Tibial nerve (tissue), 4 donors: ENCODE measurements at regions not wholly inside any gene's neighbourhood (a gene's known extent, or its start where the extent isn't known, plus 50 kb on each side); places are given as distances from the start of the nearest gene placed in this dataset.

Experiments
- DNase-seq, 2 donors: peaks; one replicate each; pipeline ENCODE4 v3.0.0-alpha.2; 2019; ENCODE audit warnings: low spot score in 2 of 2
- H3K27ac ChIP-seq, 4 donors: fragments of 200-600 bp; sonication (generic) in 3 of 4; one replicate each; pipeline ENCODE4 v1.5.1; 2017 to 2019; ENCODE audit warnings: mild to moderate bottlenecking in 1 of 4
- H3K27me3 ChIP-seq, 2 donors: fragments of 200-600 bp; sonication (generic) in 1 of 2; one replicate each; pipeline versions ENCODE4 v1.5.1 to v1.6.0; 2017 to 2019
- H3K36me3 ChIP-seq, 3 donors: fragments of 200-600 bp; sonication (generic); one replicate each; pipeline ENCODE4 v1.5.1; 2018 to 2019
- H3K4me1 ChIP-seq, 4 donors: fragments of 200-600 bp; sonication (generic) in 3 of 4; one replicate each; pipeline ENCODE4 v1.5.1; 2017 to 2019
- H3K4me3 ChIP-seq, 4 donors: fragments of 200-600 bp; sonication (generic) in 3 of 4; one replicate each; pipeline ENCODE4 v1.5.1; 2017 to 2019; ENCODE audit warnings: mild to moderate bottlenecking in 1 of 4, moderate library complexity in 1 of 4
- H3K9me3 ChIP-seq, 4 donors: fragments of 200-600 bp; sonication (generic) in 3 of 4; one replicate each; pipeline ENCODE4 v1.5.1; 2017 to 2019
- CTCF ChIP-seq, 5 experiments: fragments of 200-600 bp in 3 of 5; fragments of 450-650 bp in 2 of 5; sonication (generic) in 3 of 5; IDR thresholded peaks; one replicate each; pipeline ENCODE4 v1.5.1; 2016 to 2019; ENCODE audit warnings: antibody characterized with exemption in 5 of 5, mild to moderate bottlenecking in 3 of 5, moderate library complexity in 2 of 5
- EP300 ChIP-seq, 2 donors: sonication (generic); formaldehyde crosslinking; IDR thresholded peaks; one replicate each; pipeline ENCODE4 v1.6.1; 2017; ENCODE audit warnings: antibody characterized with exemption in 2 of 2, mild to moderate bottlenecking in 1 of 2
- POLR2A ChIP-seq, 2 donors: fragments of 450-650 bp; IDR thresholded peaks; one replicate each; pipeline ENCODE4 v1.6.1; 2017; ENCODE audit warnings: antibody characterized with exemption in 2 of 2, mild to moderate bottlenecking in 2 of 2, moderate library complexity in 2 of 2
- WGBS, 2 donors: methylation state at CpG; one replicate each; pipeline ENCODE4 v1.1.5; 2018; 5-methylcytosine and 5-hydroxymethylcytosine counted together

GRCh38 chr2:185185044-185185443 lies 553.6 kb upstream of the FSIP2 start:
- TF ChIP-seq EP300 (IDR thresholded peaks at IDR 0.05) (no peak), POLR2A (IDR thresholded peaks at IDR 0.05) (no peak)
- Histone ChIP-seq H3K4me3 (no peak overlapping the region), H3K9me3 (no peaks in the 10 kb centered on the region), H3K27me3 (no peaks in the 10 kb centered on the region), H3K36me3 (no peaks in the 10 kb centered on the region), H3K4me1 (no peaks in the 10 kb centered on the region), H3K27ac (no peak overlapping the region)
- 84 to 93% methylated on average over 4 of the region's 4 CpGs for WGBS, 2 donors
- DNase-seq, result no peak

GRCh38 chr2:185187421-185187820 lies 551.2 kb upstream of the FSIP2 start:
- no peak for DNase-seq
- H3K27ac ChIP-seq, result no peak overlapping the region
- no peak overlapping the region for H3K4me3 ChIP-seq
- no peaks in the 10 kb centered on the region for H3K36me3 ChIP-seq
- TF ChIP-seq POLR2A (IDR thresholded peaks at IDR 0.05) (no peak), CTCF (IDR thresholded peaks at IDR 0.05) (no peak), EP300 (IDR thresholded peaks at IDR 0.05) (no peak)
- no peaks in the 10 kb centered on the region for H3K27me3 ChIP-seq
- no peaks in the 10 kb centered on the region for H3K4me1 ChIP-seq
- whole genome bisulfite sequencing, 2 donors, result 85 to 91% methylated on average over 3 of the region's 3 CpGs
- no peaks in the 10 kb centered on the region for H3K9me3 ChIP-seq

GRCh38 chr2:185188656-185189055 lies 549.9 kb upstream of the FSIP2 start:
- DNase-seq, result no peak
- Histone ChIP-seq H3K9me3 (no peaks in the 10 kb centered on the region), H3K27ac (no peak overlapping the region), H3K27me3 (no peaks in the 10 kb centered on the region), H3K4me1 (no peaks in the 10 kb centered on the region), H3K36me3 (no peaks in the 10 kb centered on the region), H3K4me3 (no peak overlapping the region)
- TF ChIP-seq POLR2A (IDR thresholded peaks at IDR 0.05) (no peak), CTCF (IDR thresholded peaks at IDR 0.05) (no peak), EP300 (IDR thresholded peaks at IDR 0.05) (no peak)

GRCh38 chr2:185201063-185201462 lies 537.5 kb upstream of the FSIP2 start:
- TF ChIP-seq POLR2A (IDR thresholded peaks at IDR 0.05) (no peak), EP300 (IDR thresholded peaks at IDR 0.05) (no peak), CTCF (IDR thresholded peaks at IDR 0.05) (no peak)
- Histone ChIP-seq H3K27me3 (no peaks in the 10 kb centered on the region), H3K4me3 (no peak overlapping the region), H3K9me3 (no peaks in the 10 kb centered on the region), H3K4me1 (no peaks in the 10 kb centered on the region), H3K27ac (no peak overlapping the region), H3K36me3 (no peaks in the 10 kb centered on the region)
- WGBS, 2 donors, result 30 to 37% methylated on average over 1 of the region's 1 CpG
- DNase-seq, result no peak

GRCh38 chr2:185202381-185202780 lies 536.2 kb upstream of the FSIP2 start:
- Histone ChIP-seq H3K36me3 (no peaks in the 10 kb centered on the region), H3K9me3 (no peaks in the 10 kb centered on the region), H3K4me1 (no peaks in the 10 kb centered on the region), H3K27me3 (no peaks in the 10 kb centered on the region), H3K27ac (no peak overlapping the region), H3K4me3 (no peak overlapping the region)
- 57 to 64% methylated on average over 2 of the region's 2 CpGs for WGBS, 2 donors
- DNase-seq, result no peak
- no peak for TF ChIP-seq EP300 (IDR thresholded peaks at IDR 0.05)
- no peak for TF ChIP-seq CTCF (IDR thresholded peaks at IDR 0.05)
- TF ChIP-seq POLR2A (IDR thresholded peaks at IDR 0.05), result no peak

- H3K27ac ChIP-seq, result no peak overlapping the region
- no peaks in the 10 kb centered on the region for H3K4me1 ChIP-seq
- no peaks in the 10 kb centered on the region for H3K27me3 ChIP-seq
- H3K36me3 ChIP-seq, result no peaks in the 10 kb centered on the region
- TF ChIP-seq CTCF (IDR thresholded peaks at IDR 0.05) (no peak), EP300 (IDR thresholded peaks at IDR 0.05) (no peak)
- no peak for DNase-seq
- no peak overlapping the region for H3K4me3 ChIP-seq
- no peaks in the 10 kb centered on the region for H3K9me3 ChIP-seq
- WGBS, 2 donors, result 56 to 58% methylated on average over 3 of the region's 3 CpGs
Measured at GRCh38 chr2:185202945-185203528, 535.6 kb upstream of the FSIP2 start.
